Fibroblast of villous mesenchyme (primary cell): ENCODE measurements at regions not wholly inside any gene's neighbourhood (a gene's known extent, or its start where the extent isn't known, plus 50 kb on each side); places are given as distances from the start of the nearest gene placed in this dataset.

Experiments
- DNase-seq: peaks from one replicate; pipeline ENCODE4 v3.0.0-alpha.2; 2010; ENCODE audit warnings: low read depth
- H3K4me3 ChIP-seq: 2 replicates; pipeline ENCODE4 v1.5.1; 2011; ENCODE audit warnings: low read depth, mild to moderate bottlenecking, low read length
- TF ChIP-seq, protein P1 (sequence below): IDR thresholded peaks from 2 replicates; pipeline ENCODE4 v1.5.1; 2012; ENCODE audit warnings: low read depth, mild to moderate bottlenecking, low read length; ENCODE audit not compliant: insufficient read depth

GRCh38 chr16:26344976-26345375, 653.2 kb downstream of the HS3ST4 start:
- TF ChIP-seq, protein P1, sequence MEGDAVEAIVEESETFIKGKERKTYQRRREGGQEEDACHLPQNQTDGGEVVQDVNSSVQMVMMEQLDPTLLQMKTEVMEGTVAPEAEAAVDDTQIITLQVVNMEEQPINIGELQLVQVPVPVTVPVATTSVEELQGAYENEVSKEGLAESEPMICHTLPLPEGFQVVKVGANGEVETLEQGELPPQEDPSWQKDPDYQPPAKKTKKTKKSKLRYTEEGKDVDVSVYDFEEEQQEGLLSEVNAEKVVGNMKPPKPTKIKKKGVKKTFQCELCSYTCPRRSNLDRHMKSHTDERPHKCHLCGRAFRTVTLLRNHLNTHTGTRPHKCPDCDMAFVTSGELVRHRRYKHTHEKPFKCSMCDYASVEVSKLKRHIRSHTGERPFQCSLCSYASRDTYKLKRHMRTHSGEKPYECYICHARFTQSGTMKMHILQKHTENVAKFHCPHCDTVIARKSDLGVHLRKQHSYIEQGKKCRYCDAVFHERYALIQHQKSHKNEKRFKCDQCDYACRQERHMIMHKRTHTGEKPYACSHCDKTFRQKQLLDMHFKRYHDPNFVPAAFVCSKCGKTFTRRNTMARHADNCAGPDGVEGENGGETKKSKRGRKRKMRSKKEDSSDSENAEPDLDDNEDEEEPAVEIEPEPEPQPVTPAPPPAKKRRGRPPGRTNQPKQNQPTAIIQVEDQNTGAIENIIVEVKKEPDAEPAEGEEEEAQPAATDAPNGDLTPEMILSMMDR = no peak
- H3K4me3 ChIP-seq = no peak overlapping the region
- no peak for DNase-seq

DNA sequence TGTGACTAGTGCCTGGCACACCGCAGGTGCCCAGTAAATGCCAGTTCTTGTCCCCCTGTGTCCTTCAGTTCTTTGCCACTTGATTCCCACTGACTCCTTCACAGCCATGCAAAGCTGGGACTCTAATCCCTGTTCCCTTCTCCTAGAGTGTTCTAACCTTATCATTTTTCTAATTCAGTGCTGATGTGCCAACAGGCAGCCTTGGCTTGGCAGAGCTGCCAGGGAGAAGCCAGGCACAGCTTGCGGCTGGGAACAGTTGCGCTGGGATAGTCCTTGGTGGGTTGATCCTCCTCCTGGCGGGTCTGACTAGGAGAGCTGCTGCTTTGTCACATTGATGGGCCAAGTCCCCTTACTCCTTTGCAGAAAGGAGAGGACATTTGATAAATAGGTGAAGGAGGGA, 654.2 kb downstream of the HS3ST4 start:
- TF ChIP-seq, protein P1 = no peak
- no peak for DNase-seq

GRCh38 chr16:26348095-26348494, 656.3 kb downstream of the HS3ST4 start:
- no peak overlapping the region for H3K4me3 ChIP-seq
- DNase-seq = no peak
- TF ChIP-seq, protein P1 = no peak

More for the DNA sequence above, 654.2 kb downstream of the HS3ST4 start:
- H3K4me3 ChIP-seq = no peak overlapping the region

DNA sequence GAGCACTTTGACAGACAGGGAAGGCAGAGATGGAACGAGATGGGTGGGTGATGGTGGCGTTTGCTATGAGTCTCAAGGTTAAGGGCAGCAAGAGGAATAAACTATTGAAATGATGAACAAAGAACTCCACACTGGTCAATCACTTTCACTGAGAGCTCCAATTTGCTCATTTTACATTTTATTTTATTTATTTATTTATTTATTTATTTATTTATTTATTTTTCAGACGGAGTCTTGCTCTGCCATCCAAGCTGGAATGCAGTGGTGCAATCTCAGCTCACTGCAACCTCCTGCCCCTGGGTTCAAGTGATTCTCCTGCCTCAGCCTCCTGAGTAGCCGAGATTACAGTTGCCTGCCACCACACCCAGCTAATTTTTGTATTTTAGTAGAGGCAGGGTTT, 669.1 kb downstream of the HS3ST4 start:
- no peak for DNase-seq
- H3K4me3 ChIP-seq = no peak overlapping the region
- TF ChIP-seq, protein P1 = no peak

DNA sequence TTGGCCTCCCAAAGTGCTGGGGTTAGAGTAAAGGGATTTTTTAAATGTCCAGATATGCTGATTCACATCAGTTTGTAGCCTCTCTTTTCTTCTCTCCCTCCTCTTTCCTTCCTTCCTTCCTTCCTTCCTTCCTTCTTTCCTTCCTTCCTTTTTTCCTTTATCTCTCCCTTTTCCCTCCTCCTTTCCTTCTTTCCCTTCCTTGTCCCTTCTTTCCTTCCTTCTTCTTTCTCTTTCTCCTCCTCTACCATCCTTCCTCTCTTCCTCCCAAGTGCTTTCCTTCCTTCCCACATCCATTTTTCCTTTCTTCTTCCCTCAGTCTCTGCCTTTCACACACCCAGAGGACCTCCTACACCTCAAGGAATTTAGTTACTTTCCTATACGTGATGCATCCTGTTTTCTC, 671.8 kb downstream of the HS3ST4 start:
- no peak overlapping the region for H3K4me3 ChIP-seq
- no peak for DNase-seq
- TF ChIP-seq, protein P1 = no peak

- TF ChIP-seq, protein P1 = no peak
- no peak overlapping the region for H3K4me3 ChIP-seq
- no peak for DNase-seq
Measured at GRCh38 chr16:26365161-26365940, 673.6 kb downstream of the HS3ST4 start.

- no peak overlapping the region for H3K4me3 ChIP-seq
- DNase-seq = no peak
- TF ChIP-seq, protein P1 = no peak
Measured at GRCh38 chr16:26371349-26371869, 679.6 kb downstream of the HS3ST4 start.
